NCI-H2227 (cell line): ENCODE measurements at regions not wholly inside any gene's neighbourhood (a gene's known extent, or its start where the extent isn't known, plus 50 kb on each side); places are given as distances from the start of the nearest gene placed in this dataset.
A peak's percentile ranks its signal among the peaks of the same experiment; 100 is the strongest.

Experiments
- DNase-seq: peaks from one replicate; lab custom pipeline; 2025; ENCODE audit not compliant: unreplicated experiment; lab: John Stamatoyannopoulos, UW

- no peak for DNase-seq
Observed at GRCh38 chr16:73846007-73846330, 450.6 kb upstream of the PSMD7 start.

- no peak for DNase-seq
Observed at GRCh38 chr16:73845238-73846006, 451.2 kb upstream of the PSMD7 start.

GRCh38 chr16:73840728-73841127 lies 455.9 kb upstream of the PSMD7 start:
- no peak for DNase-seq

GRCh38 chr16:73831220-73831619 lies 465.4 kb upstream of the PSMD7 start:
- no peak for DNase-seq

- DNase-seq, result no peak
Observed at GRCh38 chr16:73823205-73823849, 473.3 kb upstream of the PSMD7 start.

- no peak for DNase-seq
Observed at GRCh38 chr16:73817526-73818324, 478.9 kb upstream of the PSMD7 start.

- peak; percentile 24 for DNase-seq
Observed at GRCh38 chr16:73813527-73813926, 483.1 kb upstream of the PSMD7 start.

GRCh38 chr16:73804456-73804855 lies 492.2 kb upstream of the PSMD7 start:
- no peak for DNase-seq

- DNase-seq, result no peak
Observed at GRCh38 chr16:73798471-73798870, 498.1 kb upstream of the PSMD7 start.

GRCh38 chr16:73797115-73797514 lies 499.5 kb upstream of the PSMD7 start:
- DNase-seq, result no peak

- no peak for DNase-seq
Observed at GRCh38 chr16:73796241-73796640, 500.4 kb upstream of the PSMD7 start.

- no peak for DNase-seq
Observed at GRCh38 chr16:73794994-73795393, 501.6 kb upstream of the PSMD7 start.

- no peak for DNase-seq
Observed at GRCh38 chr16:73793871-73794437, 502.7 kb upstream of the PSMD7 start.

- no peak for DNase-seq
Observed at GRCh38 chr16:73793260-73793659, 503.4 kb upstream of the PSMD7 start.

- DNase-seq, result peak; percentile 25
Observed at GRCh38 chr16:73792199-73793020, 504.2 kb upstream of the PSMD7 start.

- no peak for DNase-seq
Observed at GRCh38 chr16:73781297-73781696, 515.3 kb upstream of the PSMD7 start.

- no peak for DNase-seq
Observed at GRCh38 chr16:73778887-73779286, 517.7 kb upstream of the PSMD7 start.

GRCh38 chr16:73775841-73776388 lies 520.7 kb upstream of the PSMD7 start:
- peak; percentile 17 for DNase-seq

- no peak for DNase-seq
Observed at GRCh38 chr16:73771196-73772064, 525.2 kb upstream of the PSMD7 start.

- DNase-seq, result no peak
Observed at GRCh38 chr16:73768786-73769203, 527.8 kb upstream of the PSMD7 start.
